GM19452 (cell line): ENCODE measurements at regions not wholly inside any gene's neighbourhood (a gene's known extent, or its start where the extent isn't known, plus 50 kb on each side); places are given as distances from the start of the nearest gene placed in this dataset.
"Not testable (repeated sequence)": the region's sequence is repeated elsewhere in the genome, so short reads cannot be mapped to it uniquely, and the experiment has no call there.

Source experiments
- ATAC-seq: cut with Tn5 transposase; IDR thresholded peaks from one replicate; pipeline ENCODE4 v1.9.1; 2021; ENCODE audit not compliant: unreplicated experiment

DNA sequence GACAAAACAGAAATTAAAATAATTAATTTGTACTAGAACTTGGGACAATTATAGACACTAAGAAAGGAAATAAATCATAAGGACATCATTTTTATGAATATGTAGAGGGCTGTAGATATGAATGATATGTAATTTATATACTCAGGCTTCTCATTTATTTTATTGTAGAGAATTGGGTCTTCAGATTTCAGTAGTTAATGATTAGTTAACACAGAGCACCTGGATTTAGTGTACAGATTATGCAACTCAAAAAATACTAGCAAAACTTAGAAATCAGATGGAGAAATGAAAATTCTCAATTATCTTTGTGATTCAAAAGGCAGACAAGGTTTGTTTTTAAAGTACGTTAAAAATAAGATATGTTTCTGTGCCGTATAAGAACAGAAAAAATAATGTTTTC is 1311.7 kb upstream of the SLC39A10 start:
- ATAC-seq, result no peak

DNA sequence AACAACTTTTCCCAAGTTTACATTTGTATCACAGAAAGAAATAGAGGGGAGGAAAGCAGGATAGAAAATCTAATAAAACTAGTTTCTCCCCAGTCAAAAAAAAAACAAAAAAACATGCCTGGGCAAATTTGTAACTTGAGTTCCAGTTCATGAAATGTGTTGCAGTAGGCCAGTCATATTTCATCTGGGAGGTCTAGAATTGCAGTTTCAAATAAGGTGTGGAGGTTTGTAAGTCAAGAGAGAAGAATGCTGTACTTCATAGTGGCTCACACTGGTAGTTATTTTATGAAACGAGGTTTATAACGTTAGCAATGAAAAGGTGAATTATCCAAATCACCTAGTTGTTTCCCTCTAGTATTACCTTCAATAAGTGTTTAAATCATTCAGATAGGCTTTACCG is 1313.9 kb upstream of the SLC39A10 start:
- no peak for ATAC-seq

- no peak for ATAC-seq
Observed at GRCh38 chr2:194332799-194333490, 1324.1 kb upstream of the SLC39A10 start.

- no peak for ATAC-seq
Observed at GRCh38 chr2:194328456-194328855, 1328.6 kb upstream of the SLC39A10 start.

- ATAC-seq, result no peak
Observed at GRCh38 chr2:194327196-194327888, 1329.7 kb upstream of the SLC39A10 start.

- ATAC-seq, result no peak
Observed at GRCh38 chr2:194323740-194324139, 1333.3 kb upstream of the SLC39A10 start.

- ATAC-seq, result no peak
Observed at GRCh38 chr2:194320520-194320919, 1336.5 kb upstream of the SLC39A10 start.

DNA sequence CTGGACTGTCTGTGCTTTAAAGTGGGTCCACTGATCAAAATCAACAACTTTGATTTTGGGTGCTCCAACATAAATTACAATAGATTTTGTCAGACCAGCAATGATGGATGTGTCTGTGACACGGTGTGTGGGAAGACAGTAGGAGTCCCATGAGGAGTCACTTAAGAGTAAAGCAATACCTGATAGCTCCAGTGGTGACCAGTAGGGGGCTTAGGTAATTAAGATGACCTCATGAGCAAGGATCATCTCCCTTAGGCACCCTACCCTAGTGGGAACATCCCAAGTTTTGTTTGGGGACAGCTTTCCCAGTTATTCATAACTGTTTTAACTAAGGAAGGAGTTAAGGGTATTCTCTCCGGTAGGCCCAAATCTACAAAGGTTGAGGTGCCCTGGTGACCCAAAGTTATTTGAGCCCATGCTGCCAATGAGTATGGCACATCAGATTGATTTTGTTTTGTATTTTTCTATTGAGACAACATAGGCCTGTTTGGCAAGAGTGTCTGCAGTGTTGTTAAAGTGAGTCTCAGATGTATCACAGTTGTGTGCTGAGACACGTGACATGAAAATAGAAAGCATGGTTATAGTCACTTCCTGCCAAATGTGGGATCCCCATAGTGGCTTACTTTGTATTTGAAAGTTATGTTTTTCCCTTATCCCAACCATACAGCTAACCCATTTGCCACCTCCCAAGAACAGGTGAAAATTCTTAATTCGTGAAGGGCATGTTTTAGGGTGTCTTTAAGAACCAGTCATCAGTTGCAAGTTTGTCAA is 1337.6 kb upstream of the SLC39A10 start:
- no peak for ATAC-seq

- ATAC-seq, result no peak
Observed at GRCh38 chr2:194314042-194314441, 1343.0 kb upstream of the SLC39A10 start.

DNA sequence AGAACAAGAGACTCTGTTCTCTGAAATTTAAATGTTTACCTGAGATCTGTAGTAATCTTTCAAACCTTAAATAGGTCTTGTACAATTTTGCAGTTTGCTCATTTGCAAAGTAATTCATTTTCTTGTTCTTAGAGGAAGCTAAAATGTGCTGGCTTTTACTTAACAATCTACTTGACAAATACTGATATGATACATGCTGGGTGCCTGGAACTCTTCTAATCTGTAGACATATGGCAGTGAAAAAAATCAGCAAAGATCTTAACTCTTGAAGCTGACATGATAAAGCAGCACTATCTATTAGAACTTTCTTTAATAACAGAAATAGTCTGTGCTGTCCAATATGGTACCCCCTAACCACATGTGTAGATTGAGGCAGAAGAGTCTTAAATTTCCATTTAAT is 1352.8 kb upstream of the SLC39A10 start:
- no peak for ATAC-seq

DNA sequence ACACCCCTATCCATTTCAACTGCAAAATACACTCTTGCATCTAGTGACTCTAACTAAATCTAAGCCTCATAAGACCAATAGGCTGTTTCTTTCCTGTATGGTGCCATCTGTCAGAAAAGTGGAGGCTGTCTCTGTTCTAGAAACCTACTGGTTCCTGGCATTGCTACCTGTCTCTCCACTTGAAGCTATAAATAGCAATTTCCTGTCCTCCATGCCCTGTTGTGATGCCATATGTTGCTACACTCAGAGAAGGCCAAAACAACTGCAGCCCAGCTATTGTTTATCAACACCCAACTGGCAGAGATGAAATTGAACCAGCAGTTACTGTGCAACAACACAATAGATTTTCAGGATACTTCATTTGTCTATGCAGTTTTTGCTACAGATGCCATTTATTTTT is 1355.1 kb upstream of the SLC39A10 start:
- ATAC-seq, result no peak

DNA sequence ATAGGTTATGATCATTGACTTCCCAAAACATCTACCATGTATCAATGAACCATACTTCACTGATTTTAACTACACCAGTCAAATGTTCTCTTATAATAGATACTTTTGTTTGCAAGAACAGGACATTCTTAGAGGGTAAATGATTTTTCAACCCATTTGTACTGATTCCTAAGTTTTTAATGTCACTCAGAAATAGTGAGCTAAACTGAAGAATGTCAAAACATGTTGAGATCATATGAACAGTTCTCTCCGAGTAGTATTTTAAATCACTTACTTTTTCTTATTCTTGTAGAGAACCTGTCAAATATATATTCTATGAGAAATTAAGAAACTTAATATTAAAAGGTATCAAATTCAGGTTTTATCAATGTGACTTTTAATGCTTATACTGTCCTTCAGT is 1362.9 kb upstream of the SLC39A10 start:
- ATAC-seq, result no peak

DNA sequence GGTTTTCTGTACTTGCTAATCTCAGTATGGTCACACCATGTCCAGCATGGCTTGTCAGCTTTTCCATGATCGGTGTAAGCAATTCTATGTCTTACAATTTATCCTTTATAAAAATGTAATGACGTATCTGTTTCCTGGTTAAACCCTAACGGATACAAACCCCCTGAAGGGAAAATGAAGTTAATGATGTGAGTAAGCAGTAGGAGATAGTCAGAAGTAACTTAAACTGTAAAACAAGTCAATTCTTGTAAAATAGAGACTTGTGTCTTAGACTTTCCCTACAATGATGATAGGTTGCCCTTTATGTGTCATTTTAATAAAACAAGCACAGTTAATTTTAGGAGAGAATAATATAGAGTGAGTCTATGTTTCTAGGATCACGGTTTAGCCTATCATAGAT is 1365.9 kb upstream of the SLC39A10 start:
- ATAC-seq, result no peak

- no peak for ATAC-seq
Observed at GRCh38 chr2:194289712-194290346, 1367.2 kb upstream of the SLC39A10 start.

- not testable (repeated sequence) for ATAC-seq
Observed at GRCh38 chr2:194276667-194277066, 1380.4 kb upstream of the SLC39A10 start.

DNA sequence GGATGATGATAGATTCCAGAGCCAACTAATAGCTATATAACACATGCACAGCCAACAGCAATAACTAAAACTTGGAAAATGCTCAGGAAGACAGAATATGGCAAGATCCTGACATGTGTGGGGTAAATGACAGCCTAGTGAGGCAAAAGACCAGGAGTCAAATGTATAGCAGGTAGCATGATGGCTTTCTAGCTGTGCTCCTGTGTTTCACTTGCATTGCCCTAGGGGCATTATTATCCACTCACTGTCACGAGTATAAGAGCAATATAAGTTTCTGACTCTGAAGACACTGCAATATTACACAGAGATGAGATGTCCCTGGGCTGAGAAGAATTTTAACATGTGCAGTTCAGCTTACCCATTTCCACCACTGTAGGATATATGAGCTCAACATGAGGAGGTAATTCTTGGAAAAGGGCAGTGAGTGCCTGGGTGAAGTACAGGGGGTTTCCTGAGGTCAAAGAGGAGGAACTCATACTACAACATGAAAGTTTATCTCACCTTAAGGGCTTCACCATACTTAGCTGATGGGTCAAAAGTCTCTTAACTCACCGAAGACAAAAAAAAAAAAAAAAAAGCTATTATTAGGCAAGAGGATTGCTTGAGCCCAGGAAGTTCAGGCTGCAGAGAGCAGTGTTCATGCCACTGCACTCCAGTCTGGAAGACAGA is 1385.6 kb upstream of the SLC39A10 start:
- no peak for ATAC-seq

DNA sequence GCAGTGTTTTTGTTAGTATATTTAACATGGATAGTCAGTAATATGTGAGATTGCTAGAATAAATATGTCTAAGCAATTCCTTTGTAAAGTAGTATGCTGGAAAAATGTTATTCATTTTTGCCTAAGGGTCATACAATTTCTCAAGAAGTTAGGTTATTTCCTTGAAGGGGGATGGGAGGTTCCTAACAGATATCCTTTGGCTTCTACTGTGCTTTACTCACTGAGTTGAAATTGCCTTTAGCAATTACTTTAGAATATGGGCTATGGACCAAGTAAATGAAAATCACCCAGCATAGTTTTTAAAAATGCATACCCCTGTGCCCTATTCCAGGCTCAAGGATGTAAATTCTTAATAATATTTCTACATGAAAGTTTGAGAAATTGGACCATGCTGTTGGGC is 1386.4 kb upstream of the SLC39A10 start:
- ATAC-seq, result no peak

DNA sequence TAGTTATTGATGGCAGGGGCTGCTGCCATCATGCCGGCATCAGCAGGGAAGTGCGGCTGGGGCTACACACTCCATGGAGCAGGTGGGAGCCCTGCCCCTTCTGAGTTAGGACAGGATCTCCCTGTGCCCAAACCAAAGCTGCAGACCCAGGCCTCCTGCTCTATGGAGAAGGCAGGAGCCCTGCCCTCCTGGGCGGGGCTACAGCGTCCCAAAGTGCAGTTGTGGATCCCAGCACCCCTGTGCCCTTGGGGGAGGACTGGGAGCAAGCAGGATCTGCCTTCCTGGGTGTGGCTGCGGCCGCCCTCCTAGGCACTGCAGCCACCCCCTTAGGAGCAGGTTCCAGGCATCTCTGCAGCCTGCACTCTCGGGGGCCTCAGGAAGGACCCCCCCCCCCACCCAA is 1392.4 kb upstream of the SLC39A10 start:
- ATAC-seq, result no peak

DNA sequence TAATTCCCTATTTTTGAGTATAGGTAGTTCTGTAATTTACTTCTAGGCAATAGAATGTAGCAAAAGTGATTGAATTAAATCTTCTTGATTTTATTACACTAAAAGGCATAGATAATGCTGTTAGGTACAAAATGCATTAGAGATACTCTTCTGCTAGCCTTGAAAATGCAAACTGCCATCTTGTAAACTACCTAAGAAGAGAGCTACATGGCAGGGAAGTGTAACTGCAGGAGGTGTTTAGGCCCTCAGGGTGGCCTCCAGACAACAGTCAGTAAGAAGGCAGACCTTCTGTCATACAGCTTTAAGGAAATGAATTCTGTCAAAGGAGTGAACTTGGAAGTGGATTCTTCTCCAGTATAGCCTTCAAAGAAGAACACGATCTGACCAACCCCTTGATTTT is 1396.8 kb upstream of the SLC39A10 start:
- no peak for ATAC-seq

DNA sequence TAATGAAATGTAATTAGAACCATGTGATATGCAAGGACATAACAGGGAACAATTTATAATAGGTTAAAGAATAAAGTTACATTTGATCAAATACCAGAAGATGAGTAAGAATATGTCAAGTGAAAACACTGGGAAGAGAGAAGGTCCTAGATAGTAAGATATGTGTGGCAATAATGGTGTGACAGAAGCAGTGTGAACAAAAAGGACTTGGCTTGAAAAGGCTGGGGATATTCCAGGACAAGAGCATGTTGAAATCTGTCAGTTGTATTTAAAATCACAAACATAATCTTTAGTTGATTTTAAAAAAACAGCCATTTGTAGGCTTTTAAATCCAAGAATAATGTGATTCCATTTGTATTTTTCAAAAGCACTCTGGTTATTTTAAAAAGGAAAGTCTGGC is 1399.9 kb upstream of the SLC39A10 start:
- ATAC-seq, result no peak
